MG63 (cell line): ENCODE measurements at regions not wholly inside any gene's neighbourhood (a gene's known extent, or its start where the extent isn't known, plus 50 kb on each side); places are given as distances from the start of the nearest gene placed in this dataset.
"Not testable (repeated sequence)": the region's sequence is repeated elsewhere in the genome, so short reads cannot be mapped to it uniquely, and the experiment has no call there.

ENCODE experiments used
- DNase-seq: peaks from one replicate; pipeline ENCODE4 v3.0.0-alpha.2; 2020
- H3K27me3 ChIP-seq: fragments of 250-450 bp; sonication (Bioruptor Pico); 2 replicates; pipeline ENCODE4 v1.5.1; 2020; ENCODE audit warnings: mild to moderate bottlenecking, moderate library complexity
- H3K36me3 ChIP-seq: fragments of 250-450 bp; sonication (Bioruptor Pico); 2 replicates; pipeline ENCODE4 v1.5.1; 2020; ENCODE audit warnings: mild to moderate bottlenecking, moderate library complexity
- H3K4me3 ChIP-seq: fragments of 250-450 bp; sonication (Bioruptor Pico); 2 replicates; pipeline ENCODE4 v1.5.1; 2020; ENCODE audit warnings: mild to moderate bottlenecking, moderate library complexity
- H3K9me3 ChIP-seq: fragments of 250-450 bp; sonication (Bioruptor Pico); 2 replicates; pipeline ENCODE4 v1.5.1; 2020; ENCODE audit warnings: mild to moderate bottlenecking, moderate library complexity

DNA sequence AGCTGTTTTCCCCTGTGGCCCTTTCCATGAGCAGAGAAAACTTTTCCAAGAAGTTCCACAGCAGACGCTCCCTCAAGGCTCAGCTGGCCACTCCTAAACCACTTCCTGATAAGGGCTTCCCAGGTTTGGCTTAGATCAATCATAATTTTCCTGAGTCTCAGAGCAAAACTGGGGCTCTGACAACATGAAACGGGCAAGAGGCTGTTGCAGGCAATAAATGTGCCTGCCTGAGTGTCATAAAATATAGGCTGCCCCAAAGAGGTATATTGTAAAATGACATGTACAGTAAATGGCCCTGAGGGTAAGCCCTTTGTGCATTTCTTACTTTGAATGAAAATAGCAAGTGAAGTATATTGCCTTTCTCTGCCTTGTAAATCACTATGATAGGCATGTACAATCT, 105.6 kb upstream of the UXS1 start:
- DNase-seq = no peak
- Histone ChIP-seq H3K4me3 (no peak overlapping the region), H3K36me3 (no peaks in the 10 kb centered on the region), H3K9me3 (no peaks in the 10 kb centered on the region), H3K27me3 (no peaks in the 10 kb centered on the region)

DNA sequence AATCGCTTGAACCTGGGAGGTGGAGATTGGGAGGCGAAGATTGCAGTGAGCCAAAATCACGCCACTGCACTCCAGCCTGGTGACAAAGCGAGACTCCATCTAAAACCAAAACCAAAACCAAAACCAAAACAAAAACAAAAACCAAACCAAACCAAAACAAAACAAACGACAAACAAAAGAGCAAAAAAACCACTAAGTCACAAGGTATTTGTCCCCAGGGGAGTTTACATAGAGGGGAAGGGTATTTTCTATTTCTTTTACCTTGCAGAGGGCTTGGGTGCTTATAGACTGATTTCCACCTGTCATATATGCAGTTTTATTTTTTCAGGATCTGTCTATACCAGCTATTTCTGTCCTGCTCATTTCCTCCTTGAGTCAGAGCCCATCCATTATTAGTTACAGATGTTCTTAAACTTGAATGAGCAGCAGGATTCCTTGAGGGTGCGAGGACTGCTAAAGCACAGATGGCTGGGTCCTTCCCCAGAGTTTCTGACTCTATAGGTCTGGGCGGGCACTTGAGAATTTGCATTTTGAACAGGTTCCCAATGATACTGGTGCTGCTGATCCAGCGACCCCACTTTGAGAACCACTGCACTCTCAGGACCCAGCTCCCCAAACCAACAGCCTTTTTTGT, 102.2 kb upstream of the UXS1 start:
- Histone ChIP-seq H3K27me3 (no peaks in the 10 kb centered on the region), H3K4me3 (no peak overlapping the region), H3K9me3 (no peaks in the 10 kb centered on the region), H3K36me3 (no peaks in the 10 kb centered on the region)
- DNase-seq = no peak

DNA sequence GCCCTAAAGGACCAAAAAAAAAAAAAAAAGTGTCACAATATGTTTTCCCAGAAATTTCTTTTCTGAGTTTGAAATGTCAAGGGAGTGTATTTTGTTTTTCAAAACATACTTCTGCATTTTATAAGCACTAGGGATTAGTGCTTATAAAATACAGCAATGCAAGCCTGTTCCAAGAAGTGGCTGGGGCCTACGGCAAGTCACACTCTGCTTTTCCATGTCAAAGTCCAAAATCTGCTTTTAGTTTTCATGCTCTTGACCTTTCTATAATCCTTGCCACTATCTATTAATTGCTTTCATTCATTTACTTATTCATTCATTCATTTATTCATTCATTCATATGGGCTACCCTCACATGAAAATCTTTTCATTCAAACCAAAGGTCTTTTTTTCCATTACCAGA, 100.1 kb upstream of the UXS1 start:
- Histone ChIP-seq H3K4me3 (no peak overlapping the region), H3K27me3 (no peaks in the 10 kb centered on the region), H3K36me3 (no peaks in the 10 kb centered on the region), H3K9me3 (no peaks in the 10 kb centered on the region)
- DNase-seq = no peak

DNA sequence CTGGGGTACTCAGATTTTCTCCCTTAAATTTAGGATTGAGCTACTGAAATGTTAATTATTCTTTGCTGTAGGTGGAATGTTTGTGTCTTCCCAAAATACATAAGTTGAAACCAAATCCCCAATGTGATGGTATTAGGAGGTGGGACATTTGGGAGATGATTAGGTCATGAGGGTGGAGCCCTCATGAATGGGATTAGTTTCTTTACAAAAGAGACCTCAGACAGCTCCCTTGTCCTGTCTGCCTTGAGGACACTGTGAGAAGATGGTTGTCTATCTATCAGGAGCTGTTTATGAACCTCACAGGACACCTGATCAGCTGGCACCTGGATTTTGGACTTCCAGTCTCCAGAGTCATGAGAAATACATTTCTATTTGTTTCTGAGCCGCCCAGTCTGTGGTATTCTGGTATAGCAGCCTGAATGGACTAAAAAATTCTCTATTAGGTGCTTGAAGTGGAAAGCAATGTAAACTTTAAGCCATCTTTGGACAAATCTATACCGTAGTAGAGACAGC, 99.2 kb upstream of the UXS1 start:
- DNase-seq = no peak
- Histone ChIP-seq H3K27me3 (no peaks in the 10 kb centered on the region), H3K36me3 (no peaks in the 10 kb centered on the region), H3K9me3 (no peaks in the 10 kb centered on the region), H3K4me3 (no peak overlapping the region)

DNA sequence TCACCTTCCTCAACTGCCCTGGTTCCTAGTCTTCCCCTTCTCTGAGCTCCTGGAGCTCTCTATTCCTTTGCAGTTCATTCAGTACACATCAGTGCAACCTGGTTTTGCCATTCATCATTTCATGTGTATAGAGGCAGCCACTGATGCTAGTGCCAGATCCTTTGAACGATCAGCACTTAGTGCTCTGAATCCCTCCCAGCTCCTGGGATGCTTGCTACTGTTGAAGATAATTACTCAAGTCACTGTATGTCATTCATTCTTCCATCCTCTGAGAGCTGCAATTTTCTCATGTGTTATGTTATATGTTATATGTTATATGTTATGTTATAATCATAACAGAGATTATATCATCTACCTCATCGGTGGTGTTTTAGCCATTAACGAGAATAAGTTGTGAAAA, 98.5 kb upstream of the UXS1 start:
- H3K9me3 ChIP-seq = no peaks in the 10 kb centered on the region
- no peak for DNase-seq
- no peak overlapping the region for H3K4me3 ChIP-seq
- H3K36me3 ChIP-seq = no peaks in the 10 kb centered on the region
- no peaks in the 10 kb centered on the region for H3K27me3 ChIP-seq

DNA sequence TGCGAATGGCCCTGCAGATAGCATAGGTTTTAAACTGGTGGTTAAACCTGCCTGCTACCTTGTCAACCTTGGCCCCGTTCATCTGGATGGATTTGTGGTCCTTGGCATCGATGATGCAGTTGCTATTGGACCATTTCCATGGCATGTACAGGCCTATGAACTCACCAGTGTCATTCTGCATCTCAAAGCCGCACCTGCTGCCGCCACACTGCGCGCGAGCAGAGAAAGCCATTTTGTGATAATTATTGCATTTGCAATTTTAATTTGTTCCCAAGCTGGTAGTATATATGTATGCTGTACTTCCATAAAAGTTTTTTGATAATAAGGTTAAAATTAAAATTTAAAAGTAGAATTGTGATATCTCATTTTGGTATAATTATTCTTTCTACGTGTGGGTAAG, 94.8 kb upstream of the UXS1 start:
- H3K27me3 ChIP-seq = no peaks in the 10 kb centered on the region
- no peaks in the 10 kb centered on the region for H3K36me3 ChIP-seq
- DNase-seq = no peak
- H3K9me3 ChIP-seq = no peaks in the 10 kb centered on the region
- H3K4me3 ChIP-seq = no peak overlapping the region

DNA sequence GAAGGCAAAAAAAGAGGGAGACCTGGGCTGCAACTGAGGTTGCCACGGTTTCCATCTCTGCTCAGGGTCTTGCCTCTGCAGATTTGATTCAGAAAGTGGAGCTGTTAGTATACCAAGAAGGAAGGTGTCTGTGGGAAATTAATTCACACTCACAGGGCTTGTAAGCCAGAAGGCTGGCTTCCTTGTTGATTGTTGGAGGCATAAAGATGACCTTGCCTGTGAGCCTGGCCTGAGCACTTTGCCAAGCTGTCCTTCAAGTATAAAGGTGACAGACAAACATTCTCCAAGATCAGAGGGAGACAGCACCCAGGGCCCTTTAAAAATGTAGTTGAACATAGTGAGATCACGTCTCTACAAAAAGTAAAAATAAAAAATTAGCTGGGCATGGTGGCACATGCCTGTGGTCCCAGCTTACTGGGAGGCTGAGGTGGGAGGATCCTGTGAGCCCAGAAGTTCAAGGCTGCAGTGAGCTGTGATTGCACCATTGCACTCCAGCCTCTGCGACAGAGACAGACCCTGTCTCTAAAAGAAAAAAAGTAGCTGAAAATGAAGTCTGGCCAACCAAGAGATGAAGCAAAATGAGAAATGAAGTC, 91.2 kb upstream of the UXS1 start:
- Histone ChIP-seq H3K9me3 (no peaks in the 10 kb centered on the region), H3K36me3 (no peaks in the 10 kb centered on the region), H3K27me3 (no peaks in the 10 kb centered on the region), H3K4me3 (no peak overlapping the region)
- no peak for DNase-seq

DNA sequence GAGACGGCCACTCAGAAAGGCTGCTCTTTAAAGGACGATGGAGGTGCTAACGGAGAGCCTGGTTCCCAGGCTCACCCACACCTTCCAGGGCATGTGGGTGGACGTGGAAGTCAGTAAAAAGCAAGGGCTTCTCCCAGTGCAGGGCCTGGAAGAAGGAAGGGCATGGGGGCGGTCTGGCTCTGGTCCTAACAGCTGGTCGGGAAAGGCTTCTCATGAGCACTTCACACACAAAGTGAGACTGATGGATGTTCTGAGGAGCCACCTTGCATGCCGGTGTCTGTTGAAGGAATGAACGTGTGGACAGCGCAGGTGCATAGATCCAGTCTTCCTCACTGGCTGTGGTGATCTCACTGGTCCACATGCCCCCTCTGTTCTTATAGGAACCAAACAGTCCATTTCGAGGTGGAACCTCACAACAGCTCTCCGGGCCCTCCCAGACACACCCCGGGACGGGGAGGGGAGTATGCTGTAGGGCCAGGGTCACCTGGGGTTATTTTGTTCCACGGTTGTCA, 90.6 kb upstream of the UXS1 start:
- DNase-seq = no peak
- Histone ChIP-seq H3K9me3 (no peaks in the 10 kb centered on the region), H3K27me3 (no peaks in the 10 kb centered on the region), H3K4me3 (no peak overlapping the region), H3K36me3 (no peaks in the 10 kb centered on the region)

DNA sequence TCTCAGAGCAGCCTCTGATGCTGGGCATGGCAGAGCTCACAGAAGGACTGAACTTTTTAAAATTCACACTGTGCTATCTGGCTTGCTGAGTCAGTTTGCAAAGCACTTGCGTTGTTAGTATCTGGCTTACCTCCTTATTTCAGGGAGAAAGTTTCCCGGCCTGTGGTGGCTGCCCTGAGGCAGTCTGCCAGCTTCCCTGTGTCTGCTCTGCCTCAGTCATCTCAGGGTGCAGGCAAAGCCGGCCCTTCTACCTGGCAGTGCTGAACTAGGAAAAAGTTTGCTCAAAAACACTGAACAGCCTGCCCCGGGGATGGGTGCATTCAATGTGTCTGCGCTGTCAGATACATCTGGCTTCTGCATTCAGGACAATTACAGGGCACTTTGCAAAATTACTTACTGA, 90.2 kb upstream of the UXS1 start:
- Histone ChIP-seq H3K4me3 (no peak overlapping the region), H3K9me3 (no peaks in the 10 kb centered on the region), H3K27me3 (no peaks in the 10 kb centered on the region), H3K36me3 (no peaks in the 10 kb centered on the region)
- DNase-seq = no peak

DNA sequence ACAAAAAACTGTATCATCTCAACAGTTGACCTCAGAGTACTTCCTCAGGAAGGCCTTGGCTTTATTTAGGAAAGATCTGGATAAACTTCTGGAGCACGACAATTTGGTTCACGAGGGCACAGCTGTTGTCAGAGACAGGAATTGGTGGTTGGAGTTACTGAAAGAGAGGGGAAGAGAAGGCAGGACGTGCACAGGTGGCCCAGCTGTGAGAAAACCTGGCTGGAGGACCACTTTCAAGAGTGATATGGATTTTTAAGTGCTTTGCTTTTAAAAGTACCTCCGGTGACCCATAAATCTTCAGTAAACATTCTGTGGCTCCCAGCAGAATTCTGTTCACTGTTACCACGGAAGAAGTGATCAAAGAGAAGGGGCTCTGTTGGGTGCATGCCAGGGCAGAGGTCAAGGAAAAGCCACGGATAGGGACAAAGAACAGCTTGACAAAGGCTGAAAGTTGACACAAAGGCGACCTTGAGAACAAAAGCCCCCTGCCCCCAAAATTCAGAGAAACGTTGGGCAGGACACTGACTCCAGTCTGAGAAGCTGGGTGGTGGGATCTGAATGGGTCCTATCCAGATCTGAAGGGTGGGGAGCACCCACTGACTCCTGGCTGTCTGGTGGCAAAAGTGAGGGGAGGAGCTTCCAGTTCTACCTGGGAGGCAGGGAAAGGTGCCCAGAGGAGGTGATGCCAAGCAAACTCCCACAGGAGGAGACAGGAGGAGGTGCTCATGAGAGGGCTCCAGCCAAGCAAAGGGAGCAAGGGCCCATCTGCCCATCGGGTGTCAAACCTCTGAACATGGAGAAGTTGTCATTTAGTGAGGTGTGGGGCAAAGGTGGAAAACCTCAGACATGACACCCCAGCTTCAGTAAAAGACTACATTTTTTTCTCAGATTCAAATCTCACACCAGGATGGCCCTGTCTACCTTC, 89.4 kb upstream of the UXS1 start:
- H3K9me3 ChIP-seq, H3K36me3 ChIP-seq, H3K27me3 ChIP-seq, H3K4me3 ChIP-seq, DNase-seq: not testable (repeated sequence)

DNA sequence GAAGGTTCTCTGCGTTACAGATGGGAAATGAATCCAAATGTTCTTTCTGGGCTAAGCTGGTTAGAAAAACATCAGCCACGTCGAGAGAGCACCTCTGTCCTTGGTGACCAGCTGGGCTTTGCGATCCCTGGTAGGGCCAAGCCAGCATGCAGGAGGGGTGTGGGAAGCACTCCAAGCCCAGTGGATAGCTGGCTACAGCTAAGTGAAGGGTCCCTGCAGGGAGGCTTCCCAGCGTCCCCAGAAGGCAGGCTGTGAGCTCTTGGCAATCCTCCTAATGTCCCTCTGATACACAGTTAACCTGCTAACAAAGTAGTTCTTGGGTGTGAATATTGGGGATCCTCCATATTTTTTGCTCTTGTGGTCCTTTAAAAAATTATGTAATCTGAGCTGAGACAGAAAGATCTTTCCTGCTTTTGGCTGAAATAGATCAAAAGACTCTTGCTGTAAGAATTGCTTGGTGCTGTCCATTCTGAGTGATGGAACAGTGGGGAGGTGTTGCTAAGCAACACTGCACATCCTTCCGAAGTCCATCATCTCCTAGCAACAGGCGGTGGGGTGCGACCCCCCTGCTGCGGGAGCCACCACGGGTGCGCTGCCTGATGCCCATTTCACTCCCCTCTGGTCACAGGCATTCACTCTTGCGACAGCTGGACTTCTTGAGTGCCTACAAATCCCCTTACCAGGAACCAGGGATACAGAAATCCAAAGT, 88.5 kb upstream of the UXS1 start:
- no peak for DNase-seq
- no peaks in the 10 kb centered on the region for H3K36me3 ChIP-seq
- no peak overlapping the region for H3K4me3 ChIP-seq
- no peaks in the 10 kb centered on the region for H3K9me3 ChIP-seq
- no peaks in the 10 kb centered on the region for H3K27me3 ChIP-seq

DNA sequence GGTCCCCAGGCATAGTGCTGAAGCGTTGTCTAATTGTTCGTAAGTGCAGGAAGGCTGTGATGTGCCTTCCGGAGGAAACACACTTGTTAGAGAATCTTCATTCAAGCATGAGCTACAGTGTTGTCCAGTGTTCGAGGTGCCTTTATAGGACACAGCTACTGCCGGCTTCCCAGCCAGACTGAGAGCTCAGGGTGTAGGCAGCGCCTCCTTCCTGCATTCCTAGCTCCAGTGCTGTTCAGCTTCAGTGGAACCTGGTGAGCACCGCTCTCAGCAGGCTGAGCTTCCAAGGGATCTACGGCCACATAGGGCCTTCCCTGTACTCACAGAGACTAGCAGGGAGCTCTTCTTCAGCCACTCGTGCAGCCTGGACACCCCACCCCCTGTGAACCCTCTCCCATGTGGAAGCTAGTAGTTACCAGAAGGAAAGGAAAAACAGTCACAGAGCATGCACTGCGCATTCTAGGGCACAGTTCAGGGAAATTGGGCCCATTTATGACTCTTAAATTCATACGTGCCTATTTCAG, 87.9 kb upstream of the UXS1 start:
- not testable (repeated sequence) for H3K36me3 ChIP-seq, H3K9me3 ChIP-seq, H3K4me3 ChIP-seq, DNase-seq, H3K27me3 ChIP-seq

DNA sequence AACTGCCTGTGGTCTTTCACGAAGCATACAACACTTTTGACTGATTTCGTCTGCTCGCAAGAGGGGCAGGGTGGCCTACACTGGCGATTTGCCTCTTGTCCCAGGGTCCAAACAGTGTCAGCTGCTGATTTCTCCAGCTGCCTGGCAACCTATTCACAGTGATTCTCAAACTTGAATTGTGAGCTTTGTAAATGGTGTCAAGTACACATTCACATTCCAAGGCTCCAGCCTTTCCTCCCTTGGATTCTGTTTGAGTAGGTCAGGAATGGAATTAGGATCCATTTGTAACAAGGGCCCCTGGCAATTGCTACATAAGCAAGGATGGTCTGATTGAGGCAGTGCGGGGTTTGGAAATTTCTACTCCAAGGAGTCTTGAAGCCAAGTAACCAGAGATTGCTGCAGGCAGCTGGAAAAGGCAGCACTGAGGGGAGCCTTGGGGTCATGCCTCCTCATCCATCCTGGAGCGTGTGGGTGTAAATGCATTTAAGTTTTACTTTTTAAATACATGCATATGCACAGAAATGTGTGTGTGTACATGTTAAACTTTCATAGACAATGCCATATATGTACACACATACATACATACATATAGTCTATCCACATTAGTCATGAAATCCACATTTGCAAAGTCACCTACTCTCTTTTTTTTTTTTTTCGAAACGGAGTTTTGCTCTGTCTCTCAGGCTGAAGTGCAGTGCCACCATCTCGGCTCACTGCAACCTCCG, 86.8 kb upstream of the UXS1 start:
- Histone ChIP-seq H3K36me3 (no peaks in the 10 kb centered on the region), H3K9me3 (no peaks in the 10 kb centered on the region), H3K4me3 (no peak overlapping the region), H3K27me3 (no peaks in the 10 kb centered on the region)
- DNase-seq = no peak

DNA sequence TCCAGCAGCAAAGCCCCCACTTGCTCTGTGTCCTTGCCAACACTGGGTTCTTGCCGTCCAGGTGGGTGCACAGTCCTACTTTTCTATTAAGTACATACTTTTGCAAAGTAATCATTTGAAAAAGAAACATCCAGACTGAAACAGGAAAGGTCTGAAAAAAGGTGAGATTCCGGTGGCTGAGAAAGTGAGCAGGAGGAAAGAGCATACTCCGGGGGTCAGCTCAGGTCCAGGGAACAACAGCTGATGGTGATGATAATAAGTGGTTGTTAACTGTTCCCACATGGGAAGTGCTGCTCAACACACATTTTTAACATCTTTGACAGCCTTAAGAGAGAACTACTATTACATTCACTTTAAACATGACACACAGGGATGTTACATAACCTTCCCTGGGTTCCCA, 86.1 kb upstream of the UXS1 start:
- Histone ChIP-seq H3K4me3 (no peak overlapping the region), H3K36me3 (no peaks in the 10 kb centered on the region), H3K27me3 (no peaks in the 10 kb centered on the region), H3K9me3 (no peaks in the 10 kb centered on the region)
- DNase-seq = no peak

DNA sequence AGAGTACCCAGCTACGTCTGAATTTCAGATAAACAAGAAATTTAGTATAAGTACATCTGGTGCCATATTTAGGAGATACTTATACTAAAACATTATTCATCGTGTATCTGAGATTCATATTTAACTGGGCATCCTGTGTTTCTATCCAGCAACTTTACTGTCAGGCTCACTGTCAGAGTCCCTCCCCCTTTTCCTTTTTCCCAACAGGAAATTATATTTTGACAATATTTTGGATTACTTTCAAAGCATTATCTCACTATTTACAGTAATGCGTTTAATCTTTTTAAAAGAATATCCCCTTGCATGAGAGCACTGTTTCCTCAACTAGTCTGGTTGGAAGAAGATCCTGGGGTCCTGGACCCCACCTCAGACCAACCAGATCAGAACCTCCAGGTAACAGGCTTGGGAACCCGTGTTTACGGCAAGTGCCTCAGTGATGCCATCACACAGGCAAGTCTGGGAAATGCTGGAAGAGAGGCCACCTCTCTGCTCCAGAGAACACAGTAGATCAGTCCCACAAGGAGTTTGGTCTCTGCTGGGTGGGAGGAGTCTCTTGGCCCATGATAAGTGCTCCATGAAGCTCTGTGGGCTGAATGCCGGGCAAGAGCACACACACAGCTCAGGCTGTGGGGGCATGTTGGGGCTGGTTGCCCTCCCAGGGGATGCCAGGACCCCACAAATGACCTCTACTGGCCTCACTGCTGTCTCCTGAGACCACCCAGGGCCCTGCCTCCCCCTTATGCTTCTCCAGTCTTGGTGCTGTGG, 84.2 kb upstream of the UXS1 start:
- Histone ChIP-seq H3K9me3 (no peaks in the 10 kb centered on the region), H3K4me3 (no peak overlapping the region), H3K27me3 (no peaks in the 10 kb centered on the region), H3K36me3 (no peaks in the 10 kb centered on the region)
- no peak for DNase-seq
